GM11168 (cell line): ENCODE measurements at regions not wholly inside any gene's neighbourhood (a gene's known extent, or its start where the extent isn't known, plus 50 kb on each side); places are given as distances from the start of the nearest gene placed in this dataset.

Experiments used
- in situ Hi-C: fragments of 300-500 bp; cut with MboI; formaldehyde crosslinking; loops from one replicate; pipeline ENCODE4 v1.12.0; 2022; ENCODE audit warnings: low sequenced_read_pairs; ENCODE audit not compliant: unreplicated experiment

- in situ Hi-C loops = no loop called here
Observed at GRCh38 chr10:89829262-89829886, 128.0 kb downstream of the KIF20B start.

- in situ Hi-C loops = no loop called here
Observed at GRCh38 chr10:89829887-89830269, 128.5 kb downstream of the KIF20B start.

GRCh38 chr10:89830624-89831023 lies 129.2 kb downstream of the KIF20B start:
- in situ Hi-C loops = no loop called here

DNA sequence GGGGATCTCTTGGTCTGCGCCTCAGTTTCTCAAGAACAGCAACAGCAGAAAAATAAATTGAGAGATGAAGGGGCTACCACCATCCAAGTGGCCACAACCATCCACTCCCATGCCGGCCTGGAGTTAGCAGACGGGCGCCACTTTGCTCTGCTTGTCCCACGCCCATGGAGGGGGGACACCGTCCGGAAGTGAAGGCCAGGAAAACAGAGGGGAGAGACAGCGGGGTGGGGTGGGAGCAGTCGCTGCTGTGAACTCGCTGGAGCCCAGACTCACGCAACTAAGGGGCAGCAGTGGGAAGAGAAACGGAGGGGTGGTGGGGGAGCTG lies 135.4 kb downstream of the KIF20B start:
- in situ Hi-C loops = no loop called here

GRCh38 chr10:89837165-89838043 lies 136.0 kb downstream of the KIF20B start:
- in situ Hi-C loops = no loop called here

- in situ Hi-C loops = no loop called here
Observed at GRCh38 chr10:89838044-89838615, 136.7 kb downstream of the KIF20B start.

GRCh38 chr10:89845541-89846280 lies 144.3 kb downstream of the KIF20B start:
- in situ Hi-C loops = no loop called here

- in situ Hi-C loops = no loop called here
Observed at GRCh38 chr10:89846281-89846630, 144.9 kb downstream of the KIF20B start.

GRCh38 chr10:89846786-89847185 lies 145.4 kb downstream of the KIF20B start:
- in situ Hi-C loops = no loop called here

DNA sequence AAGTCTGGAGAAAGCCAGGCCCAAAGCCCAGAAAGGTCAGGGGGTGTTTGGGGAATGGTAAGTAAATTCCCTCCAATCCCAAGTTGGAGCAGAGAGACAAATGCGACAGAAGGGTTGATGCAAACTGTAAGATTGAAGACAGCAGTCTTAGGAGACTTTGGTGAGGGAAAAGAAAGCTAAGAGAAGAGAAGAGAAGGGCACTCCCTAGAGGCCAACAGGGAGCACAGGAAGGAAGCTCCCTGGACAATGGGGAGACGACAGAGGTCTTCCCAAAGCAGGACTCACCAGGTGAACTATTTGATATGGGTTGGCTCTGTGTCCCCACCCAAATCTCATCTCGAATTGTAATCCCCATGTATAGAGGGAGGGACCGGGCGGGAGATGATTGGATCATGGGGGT lies 151.5 kb downstream of the KIF20B start:
- in situ Hi-C loops = no loop called here

GRCh38 chr10:89853781-89854191 lies 152.4 kb downstream of the KIF20B start:
- in situ Hi-C loops = no loop called here

GRCh38 chr10:89857431-89858042 lies 156.1 kb downstream of the KIF20B start:
- in situ Hi-C loops = no loop called here

DNA sequence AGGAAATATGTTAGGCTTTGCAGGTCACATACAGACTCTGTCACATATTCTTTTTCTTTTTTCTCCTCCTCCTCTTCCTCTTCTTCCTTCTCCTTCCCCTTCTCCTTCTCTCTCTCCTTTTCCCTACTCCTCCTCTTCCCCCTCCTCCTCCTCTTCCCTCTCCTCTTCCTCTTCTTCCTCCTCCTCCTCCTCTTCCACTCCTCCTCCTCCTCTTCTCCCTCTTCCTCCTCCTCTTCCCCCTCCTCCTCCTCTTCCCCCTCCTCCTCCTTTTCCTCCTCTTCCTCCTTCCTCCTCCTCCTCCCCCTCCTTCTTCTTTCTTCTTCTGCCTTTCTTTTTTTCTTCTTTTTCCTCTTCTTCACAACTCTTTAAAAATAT lies 159.8 kb downstream of the KIF20B start:
- in situ Hi-C loops = no loop called here

DNA sequence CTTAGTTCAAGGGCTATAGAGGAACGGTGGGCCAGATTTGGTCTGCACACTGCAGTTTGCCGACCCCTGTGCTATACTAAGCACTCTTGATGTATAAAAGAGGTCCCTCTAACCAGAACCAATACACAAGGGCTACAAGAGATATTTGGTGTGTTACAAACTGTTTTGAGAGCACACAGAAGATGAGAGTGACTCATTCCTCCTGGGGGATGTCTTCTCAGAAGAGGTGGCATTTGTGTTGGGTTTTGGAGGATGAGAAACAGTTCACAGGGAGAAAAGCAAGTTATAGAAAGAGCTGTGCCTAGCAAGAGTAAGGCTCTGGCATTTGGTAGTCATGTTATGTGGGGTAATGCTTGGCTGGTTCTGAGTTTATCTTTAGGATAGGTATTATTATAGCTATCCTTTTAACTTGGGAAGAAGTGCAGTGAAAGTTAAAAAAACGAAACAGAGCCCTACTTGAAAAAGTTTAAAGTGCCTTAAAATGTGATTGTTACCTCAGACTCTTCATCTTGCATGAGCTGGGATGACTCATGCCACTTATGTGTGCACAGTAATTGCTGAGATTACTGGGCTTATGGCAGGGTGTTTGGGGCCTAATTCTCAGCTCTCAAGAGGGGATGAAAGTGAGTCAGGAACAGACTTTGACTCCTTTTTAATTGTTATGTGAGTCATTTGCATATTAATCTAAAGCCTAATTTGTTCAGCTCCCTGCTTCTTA lies 160.4 kb downstream of the KIF20B start:
- in situ Hi-C loops = no loop called here

GRCh38 chr10:89867964-89868363 lies 166.6 kb downstream of the KIF20B start:
- in situ Hi-C loops = no loop called here

DNA sequence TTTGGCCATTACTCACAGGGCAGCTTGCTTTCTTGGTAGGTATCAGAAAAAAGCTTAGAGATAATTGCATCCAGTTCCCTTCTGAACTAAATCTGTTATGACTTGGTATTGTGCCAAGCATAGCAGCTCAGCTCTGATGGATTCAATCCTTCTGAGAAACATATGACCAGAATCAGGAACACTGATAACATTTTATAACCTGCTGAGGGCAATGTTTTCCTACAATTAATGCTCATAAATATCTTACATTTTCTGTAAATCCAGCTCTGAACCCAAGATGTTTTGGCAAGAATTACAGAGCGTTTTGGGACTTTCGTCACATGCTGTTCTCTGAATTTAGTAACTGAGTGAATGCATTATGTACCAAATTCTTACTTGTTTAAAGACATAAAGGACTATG lies 167.8 kb downstream of the KIF20B start:
- in situ Hi-C loops = no loop called here

DNA sequence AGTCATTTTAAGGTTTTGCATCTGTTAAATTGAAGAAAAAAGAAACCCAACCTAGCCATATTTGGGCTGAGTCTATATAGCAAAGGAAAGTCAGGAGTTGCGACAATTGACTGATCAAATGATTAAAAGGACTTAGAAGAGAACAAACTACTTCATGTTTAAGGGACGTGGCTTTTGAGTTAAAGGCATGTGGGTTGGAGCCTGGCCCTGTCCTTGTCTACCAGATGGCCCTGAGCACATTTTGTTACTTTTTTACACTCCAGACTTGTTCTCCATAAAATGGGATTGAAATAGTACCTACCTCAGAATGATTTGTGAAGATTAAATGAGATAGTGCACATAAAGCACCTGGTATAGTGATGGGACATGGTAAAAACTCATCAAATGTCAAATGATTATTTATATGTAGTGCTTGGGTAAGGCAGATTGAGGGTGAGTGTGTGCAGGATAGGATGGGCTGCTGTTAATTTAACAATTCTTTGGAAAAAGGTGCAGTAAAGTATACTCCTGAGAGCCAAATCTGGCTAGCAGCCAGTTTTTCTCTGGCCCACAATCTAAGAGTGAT lies 168.3 kb downstream of the KIF20B start:
- in situ Hi-C loops = no loop called here

GRCh38 chr10:89870936-89871335 lies 169.5 kb downstream of the KIF20B start:
- in situ Hi-C loops = no loop called here

DNA sequence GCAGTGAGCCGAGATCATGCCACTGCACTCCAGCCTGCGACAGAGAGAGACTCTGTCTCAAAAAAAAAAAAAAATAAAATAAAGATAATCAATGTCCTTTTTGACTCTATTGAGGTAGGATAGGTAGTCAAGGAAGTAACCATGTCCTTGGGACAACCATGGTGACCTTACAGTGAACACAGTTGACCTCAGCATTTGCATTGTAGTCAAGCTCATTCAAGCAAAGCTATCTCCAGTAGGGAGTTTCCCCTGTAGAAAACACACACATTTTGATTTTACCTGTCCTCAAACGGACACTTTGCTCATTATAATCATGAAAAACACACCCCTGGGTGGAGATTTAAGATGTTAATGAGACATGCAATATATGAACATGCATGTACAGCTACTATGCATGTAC lies 171.7 kb downstream of the KIF20B start:
- in situ Hi-C loops = no loop called here

- in situ Hi-C loops = no loop called here
Observed at GRCh38 chr10:89875557-89875956, 174.2 kb downstream of the KIF20B start.
